Smooth muscle cell (in vitro differentiated cells): ENCODE measurements at regions not wholly inside any gene's neighbourhood (a gene's known extent, or its start where the extent isn't known, plus 50 kb on each side); places are given as distances from the start of the nearest gene placed in this dataset.
A peak's percentile ranks its signal among the peaks of the same experiment; 100 is the strongest.
"Not testable (repeated sequence)": the region's sequence is repeated elsewhere in the genome, so short reads cannot be mapped to it uniquely, and the experiment has no call there.

Source experiments
- DNase-seq: peaks from one replicate; lab custom pipeline; 2025; ENCODE audit not compliant: unreplicated experiment; lab: John Stamatoyannopoulos, UW
- H2AFZ ChIP-seq: fragments of 200-600 bp; sonication (generic); 2 replicates; pipeline ENCODE4 v1.6.0; 2016; ENCODE audit warnings: antibody characterized with exemption, low read depth, mild to moderate bottlenecking
- H3F3A ChIP-seq: fragments of 200-600 bp; sonication (generic); 2 replicates; pipeline ENCODE4 v1.6.0; 2017; ENCODE audit warnings: antibody characterized with exemption, low read depth
- H3K27ac ChIP-seq: fragments of 200-600 bp; sonication (generic); 2 replicates; pipeline ENCODE4 v1.5.1; 2016; ENCODE audit warnings: low read depth, mild to moderate bottlenecking
- H3K27me3 ChIP-seq: fragments of 200-600 bp; sonication (generic); 2 replicates; pipeline ENCODE4 v1.6.1; 2016; ENCODE audit warnings: low read depth, mild to moderate bottlenecking
- H3K36me3 ChIP-seq: fragments of 200-600 bp; sonication (generic); 2 replicates; pipeline ENCODE4 v1.5.1; 2016; ENCODE audit warnings: low read depth
- H3K4me1 ChIP-seq: fragments of 200-600 bp; sonication (generic); 2 replicates; pipeline ENCODE4 v1.5.1; 2016; ENCODE audit warnings: low read depth
- H3K4me2 ChIP-seq: fragments of 200-600 bp; sonication (generic); 2 replicates; pipeline ENCODE4 v1.6.0; 2016; ENCODE audit warnings: mild to moderate bottlenecking
- H3K4me3 ChIP-seq: fragments of 200-600 bp; sonication (generic); 2 replicates; pipeline ENCODE4 v1.5.1; 2016; ENCODE audit warnings: mild to moderate bottlenecking
- H3K79me2 ChIP-seq: fragments of 200-600 bp; sonication (generic); 2 replicates; pipeline ENCODE4 v1.6.0; 2016; ENCODE audit warnings: low read depth, mild to moderate bottlenecking
- H3K9ac ChIP-seq: fragments of 200-600 bp; sonication (generic); 2 replicates; pipeline ENCODE4 v1.6.0; 2016; ENCODE audit warnings: low read depth
- H3K9me3 ChIP-seq: fragments of 200-600 bp; sonication (generic); replicated peaks from 2 replicates; pipeline ENCODE4 v1.5.1; 2016; ENCODE audit warnings: low read depth
- H4K20me1 ChIP-seq: fragments of 200-600 bp; sonication (generic); 2 replicates; pipeline ENCODE4 v1.6.0; 2016; ENCODE audit warnings: low read depth
- CTCF ChIP-seq: fragments of 200-600 bp; sonication (generic); IDR thresholded peaks from 2 replicates; pipeline ENCODE4 v1.5.1; 2017; ENCODE audit warnings: borderline replicate concordance, mild to moderate bottlenecking, antibody characterized with exemption; ENCODE audit not compliant: insufficient read depth, poor library complexity, severe bottlenecking
- WGBS: methylation state at CpG from one replicate; pipeline ENCODE4 v1.1.7; 2016; ENCODE audit warnings: low lambda C conversion rate; 5-methylcytosine and 5-hydroxymethylcytosine counted together

GRCh38 chr1:188769936-188770335 is 1707.7 kb downstream of the BRINP3 start:
- H3K79me2 ChIP-seq = no peaks in the 10 kb centered on the region
- H3K9me3 ChIP-seq = no peaks in the 10 kb centered on the region
- no peak overlapping the region for H3K4me2 ChIP-seq
- 71% methylated on average over 1 of the region's 1 CpG for WGBS
- H3K27me3 ChIP-seq = no peaks in the 10 kb centered on the region
- H2AFZ ChIP-seq = no peak overlapping the region
- H3K4me1 ChIP-seq = no peaks in the 10 kb centered on the region
- no peaks in the 10 kb centered on the region for H3F3A ChIP-seq
- no peak overlapping the region for H3K9ac ChIP-seq
- no peaks in the 10 kb centered on the region for H3K36me3 ChIP-seq
- no peak overlapping the region for H3K4me3 ChIP-seq
- no peak for TF ChIP-seq CTCF
- no peak for DNase-seq
- H3K27ac ChIP-seq = no peak overlapping the region
- no peaks in the 10 kb centered on the region for H4K20me1 ChIP-seq

- Histone ChIP-seq H3K27me3 (no peaks in the 10 kb centered on the region), H3K4me1 (no peaks in the 10 kb centered on the region), H3K4me2 (no peak overlapping the region), H3F3A (no peaks in the 10 kb centered on the region), H3K4me3 (no peak overlapping the region), H3K36me3 (no peaks in the 10 kb centered on the region), H3K27ac (no peak overlapping the region), H3K79me2 (no peaks in the 10 kb centered on the region), H3K9me3 (no peaks in the 10 kb centered on the region), H3K9ac (no peak overlapping the region), H4K20me1 (no peaks in the 10 kb centered on the region), H2AFZ (no peak overlapping the region)
- DNase-seq = no peak
- no peak for TF ChIP-seq CTCF
- WGBS = 47% methylated on average over 2 of the region's 2 CpGs
These were observed 1699.1 kb downstream of the BRINP3 start for GRCh38 chr1:188778578-188778977.

GRCh38 chr1:188782220-188782841 is 1695.3 kb downstream of the BRINP3 start:
- H3K4me2 ChIP-seq = peak overlapping the region; percentile 31
- no peaks in the 10 kb centered on the region for H3K27me3 ChIP-seq
- TF ChIP-seq CTCF = peak; percentile 74
- WGBS = 22% methylated on average over 6 of the region's 6 CpGs
- H3F3A ChIP-seq = no peaks in the 10 kb centered on the region
- H3K4me3 ChIP-seq = no peak overlapping the region
- H3K9me3 ChIP-seq = no peaks in the 10 kb centered on the region
- no peaks in the 10 kb centered on the region for H4K20me1 ChIP-seq
- H2AFZ ChIP-seq = peak overlapping the region; percentile 10
- DNase-seq = no peak
- H3K9ac ChIP-seq = no peak overlapping the region
- H3K27ac ChIP-seq = no peak overlapping the region
- no peaks in the 10 kb centered on the region for H3K36me3 ChIP-seq
- no peaks in the 10 kb centered on the region for H3K4me1 ChIP-seq
- no peaks in the 10 kb centered on the region for H3K79me2 ChIP-seq

- no peaks in the 10 kb centered on the region for H3K4me1 ChIP-seq
- H3K4me2 ChIP-seq = no peak overlapping the region
- H3K79me2 ChIP-seq = no peaks in the 10 kb centered on the region
- H3K27me3 ChIP-seq = no peaks in the 10 kb centered on the region
- no peaks in the 10 kb centered on the region for H3K9me3 ChIP-seq
- no peaks in the 10 kb centered on the region for H3K36me3 ChIP-seq
- no peak for TF ChIP-seq CTCF
- no peak overlapping the region for H2AFZ ChIP-seq
- H4K20me1 ChIP-seq = no peaks in the 10 kb centered on the region
- no peak overlapping the region for H3K4me3 ChIP-seq
- DNase-seq = no peak
- no peak overlapping the region for H3K9ac ChIP-seq
- H3F3A ChIP-seq = no peaks in the 10 kb centered on the region
- no peak overlapping the region for H3K27ac ChIP-seq
These were observed 1682.7 kb downstream of the BRINP3 start for GRCh38 chr1:188794969-188795368.

GRCh38 chr1:188812153-188812552 is 1665.5 kb downstream of the BRINP3 start:
- H3K4me3 ChIP-seq, H3K4me2 ChIP-seq, H3K27me3 ChIP-seq, H3K36me3 ChIP-seq, H3K4me1 ChIP-seq, H3K9me3 ChIP-seq, H2AFZ ChIP-seq, H3F3A ChIP-seq, H4K20me1 ChIP-seq, DNase-seq, H3K9ac ChIP-seq, H3K27ac ChIP-seq, H3K79me2 ChIP-seq: not testable (repeated sequence)
- 91% methylated on average over 2 of the region's 2 CpGs for WGBS

GRCh38 chr1:188812836-188813573 is 1664.7 kb downstream of the BRINP3 start:
- not testable (repeated sequence) for H3F3A ChIP-seq, H2AFZ ChIP-seq, H3K4me1 ChIP-seq, H3K27ac ChIP-seq, H3K79me2 ChIP-seq, H3K4me2 ChIP-seq, H3K36me3 ChIP-seq, H4K20me1 ChIP-seq, H3K27me3 ChIP-seq, DNase-seq, H3K9ac ChIP-seq, H3K4me3 ChIP-seq, H3K9me3 ChIP-seq
- WGBS = 93% methylated on average over 19 of the region's 39 CpGs
